DND-41 (cell line): ENCODE measurements at regions not wholly inside any gene's neighbourhood (a gene's known extent, or its start where the extent isn't known, plus 50 kb on each side); places are given as distances from the start of the nearest gene placed in this dataset.

Source experiments
- EZH2 ChIP-seq: IDR thresholded peaks from 3 replicates; pipeline ENCODE4 v1.6.1; 2012; ENCODE audit warnings: borderline replicate concordance, low read depth, mild to moderate bottlenecking, moderate library complexity, low read length, inconsistent platforms; ENCODE audit not compliant: severe bottlenecking
- TF ChIP-seq, protein P1 (sequence below): IDR thresholded peaks from 2 replicates; pipeline ENCODE4 v1.5.1; 2012; ENCODE audit warnings: borderline replicate concordance, low read length, moderate library complexity, mild to moderate bottlenecking; ENCODE audit not compliant: poor library complexity, severe bottlenecking; ENCODE audit errors: extremely low read depth

- TF ChIP-seq, protein P1, sequence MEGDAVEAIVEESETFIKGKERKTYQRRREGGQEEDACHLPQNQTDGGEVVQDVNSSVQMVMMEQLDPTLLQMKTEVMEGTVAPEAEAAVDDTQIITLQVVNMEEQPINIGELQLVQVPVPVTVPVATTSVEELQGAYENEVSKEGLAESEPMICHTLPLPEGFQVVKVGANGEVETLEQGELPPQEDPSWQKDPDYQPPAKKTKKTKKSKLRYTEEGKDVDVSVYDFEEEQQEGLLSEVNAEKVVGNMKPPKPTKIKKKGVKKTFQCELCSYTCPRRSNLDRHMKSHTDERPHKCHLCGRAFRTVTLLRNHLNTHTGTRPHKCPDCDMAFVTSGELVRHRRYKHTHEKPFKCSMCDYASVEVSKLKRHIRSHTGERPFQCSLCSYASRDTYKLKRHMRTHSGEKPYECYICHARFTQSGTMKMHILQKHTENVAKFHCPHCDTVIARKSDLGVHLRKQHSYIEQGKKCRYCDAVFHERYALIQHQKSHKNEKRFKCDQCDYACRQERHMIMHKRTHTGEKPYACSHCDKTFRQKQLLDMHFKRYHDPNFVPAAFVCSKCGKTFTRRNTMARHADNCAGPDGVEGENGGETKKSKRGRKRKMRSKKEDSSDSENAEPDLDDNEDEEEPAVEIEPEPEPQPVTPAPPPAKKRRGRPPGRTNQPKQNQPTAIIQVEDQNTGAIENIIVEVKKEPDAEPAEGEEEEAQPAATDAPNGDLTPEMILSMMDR = no peak
- TF ChIP-seq EZH2 = no peak
Observed at GRCh38 chr16:63244631-63245030, 1208.4 kb upstream of the CDH8 start.
